ENCODE measurements at regions not wholly inside any gene's neighbourhood (a gene's known extent, or its start where the extent isn't known, plus 50 kb on each side); places are given as distances from the start of the nearest gene placed in this dataset.
A peak's percentile ranks its signal among the peaks of the same experiment; 100 is the strongest.

DNA sequence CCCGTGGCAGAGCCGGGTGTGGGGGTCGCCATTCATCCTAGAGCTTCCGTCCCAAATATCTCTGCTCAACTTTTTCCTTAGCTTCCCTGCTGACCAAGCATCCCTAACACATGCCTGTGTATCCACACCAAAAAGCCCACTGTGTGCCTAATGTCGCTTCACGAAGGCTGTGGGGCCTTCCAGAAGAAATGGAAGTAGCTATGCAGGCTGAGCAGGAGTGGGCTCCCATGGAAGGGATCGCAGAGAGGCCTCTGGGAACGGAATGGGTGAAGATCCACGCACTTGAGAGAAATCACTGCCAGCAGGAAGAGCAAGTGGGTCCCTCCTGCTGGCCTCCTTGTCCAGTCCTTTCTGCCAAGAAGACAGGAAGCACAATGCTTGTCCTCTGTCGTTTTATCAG, 136.0 kb downstream of the SOX1 start:
- no peaks in the 10 kb centered on the region for H3K36me3 ChIP-seq
- WGBS, 2 donors: 64 to 66% methylated on average over 10 of the region's 10 CpGs
- TF ChIP-seq, protein P1, sequence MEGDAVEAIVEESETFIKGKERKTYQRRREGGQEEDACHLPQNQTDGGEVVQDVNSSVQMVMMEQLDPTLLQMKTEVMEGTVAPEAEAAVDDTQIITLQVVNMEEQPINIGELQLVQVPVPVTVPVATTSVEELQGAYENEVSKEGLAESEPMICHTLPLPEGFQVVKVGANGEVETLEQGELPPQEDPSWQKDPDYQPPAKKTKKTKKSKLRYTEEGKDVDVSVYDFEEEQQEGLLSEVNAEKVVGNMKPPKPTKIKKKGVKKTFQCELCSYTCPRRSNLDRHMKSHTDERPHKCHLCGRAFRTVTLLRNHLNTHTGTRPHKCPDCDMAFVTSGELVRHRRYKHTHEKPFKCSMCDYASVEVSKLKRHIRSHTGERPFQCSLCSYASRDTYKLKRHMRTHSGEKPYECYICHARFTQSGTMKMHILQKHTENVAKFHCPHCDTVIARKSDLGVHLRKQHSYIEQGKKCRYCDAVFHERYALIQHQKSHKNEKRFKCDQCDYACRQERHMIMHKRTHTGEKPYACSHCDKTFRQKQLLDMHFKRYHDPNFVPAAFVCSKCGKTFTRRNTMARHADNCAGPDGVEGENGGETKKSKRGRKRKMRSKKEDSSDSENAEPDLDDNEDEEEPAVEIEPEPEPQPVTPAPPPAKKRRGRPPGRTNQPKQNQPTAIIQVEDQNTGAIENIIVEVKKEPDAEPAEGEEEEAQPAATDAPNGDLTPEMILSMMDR (IDR thresholded peaks at IDR 0.05): no peak
- TF ChIP-seq POLR2A (IDR thresholded peaks at IDR 0.05): no peak
- no peak for TF ChIP-seq EP300 (IDR thresholded peaks at IDR 0.05)
- peaks cover 0 to 10% (median 0%) of the 10 kb centered on the region in 4 donors for H3K4me1 ChIP-seq
- DNase-seq (ENCODE audit: low spot score in 2 of 2): no peak
- H3K27ac ChIP-seq: no peak overlapping the region
- peaks cover 0 to 59% of the 10 kb centered on the region in 2 donors for H3K27me3 ChIP-seq
- H3K4me3 ChIP-seq: no peak overlapping the region
- H3K9me3 ChIP-seq: peaks cover 0 to 2% (median 0%) of the 10 kb centered on the region in 4 donors

DNA sequence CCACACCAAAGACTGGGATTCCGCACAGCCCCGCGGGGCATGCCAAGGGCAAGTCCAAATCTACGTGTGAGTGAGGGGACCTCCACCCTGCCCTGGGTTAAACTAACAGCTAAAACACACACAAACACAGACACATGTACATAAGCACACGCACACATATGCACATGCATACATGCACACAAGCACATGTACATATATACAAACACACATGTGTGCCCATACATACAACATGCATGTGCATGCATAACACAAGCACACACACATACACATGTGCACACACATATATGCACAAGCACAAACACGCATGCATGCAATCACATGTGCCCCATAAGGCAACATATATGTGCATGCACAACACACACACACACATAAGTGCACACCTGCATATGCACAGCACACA, 136.7 kb downstream of the SOX1 start:
- 73 to 81% methylated on average over 6 of the region's 6 CpGs for WGBS, 2 donors
- no peaks in the 10 kb centered on the region for H3K9me3 ChIP-seq
- peaks cover 0 to 10% (median 0%) of the 10 kb centered on the region in 4 donors for H3K4me1 ChIP-seq
- H3K27me3 ChIP-seq: peaks cover 0 to 61% of the 10 kb centered on the region in 2 donors
- H3K27ac ChIP-seq: no peak overlapping the region
- no peak for DNase-seq (ENCODE audit: low spot score in 2 of 2)
- H3K36me3 ChIP-seq: no peaks in the 10 kb centered on the region
- no peak overlapping the region for H3K4me3 ChIP-seq
- TF ChIP-seq, protein P1 (IDR thresholded peaks at IDR 0.05): no peak
- no peak for TF ChIP-seq POLR2A (IDR thresholded peaks at IDR 0.05)
- no peak for TF ChIP-seq EP300 (IDR thresholded peaks at IDR 0.05)

DNA sequence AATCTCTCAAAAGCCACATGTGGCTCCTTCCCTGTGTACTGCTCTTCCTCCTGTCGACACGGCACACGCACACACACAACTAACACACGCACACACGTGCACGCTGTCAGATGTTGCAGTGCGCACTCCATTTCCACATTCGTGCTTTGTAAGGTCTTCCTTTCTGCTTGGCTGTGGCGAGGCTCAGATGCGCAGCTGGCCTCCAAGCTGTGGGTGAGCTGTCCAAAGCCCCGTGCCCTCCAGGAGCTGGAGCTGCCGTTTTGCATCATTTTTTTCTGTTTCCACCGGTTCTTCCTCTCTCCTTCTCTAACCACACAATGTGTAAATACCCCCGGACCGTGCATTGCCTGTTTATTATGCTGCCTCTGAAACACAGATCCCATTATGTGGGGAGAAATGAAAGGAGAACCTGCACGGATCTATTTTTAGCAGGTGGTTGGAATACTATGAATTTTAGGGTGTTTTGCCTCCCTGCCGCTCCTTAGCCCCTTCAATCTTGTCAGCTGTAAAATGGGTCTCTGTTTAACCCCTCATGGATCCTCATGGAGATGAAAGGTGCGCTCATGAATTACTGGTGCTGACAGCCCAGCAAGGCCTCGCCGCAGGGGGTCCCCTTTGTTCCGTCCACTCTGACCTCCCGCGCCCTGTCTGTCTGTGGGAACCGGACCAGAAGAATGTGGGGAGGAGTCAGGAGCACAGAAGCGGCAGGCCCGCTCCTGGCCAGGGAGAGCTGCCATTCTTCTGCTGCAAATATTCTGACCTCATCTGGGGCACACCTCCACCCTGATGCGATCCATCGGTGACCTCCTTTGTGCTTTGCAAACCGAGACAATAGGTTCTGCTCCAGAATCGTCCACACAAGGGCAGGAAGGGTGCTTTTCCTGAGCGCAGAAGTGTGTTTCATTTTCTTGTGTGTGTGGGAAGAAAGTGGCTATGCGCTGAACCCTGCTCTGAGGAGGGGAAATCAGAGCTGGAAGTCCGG, 137.7 kb downstream of the SOX1 start:
- no peak overlapping the region for H3K27ac ChIP-seq
- TF ChIP-seq EP300 (IDR thresholded peaks at IDR 0.05) (no peak), POLR2A (IDR thresholded peaks at IDR 0.05) (no peak)
- TF ChIP-seq, protein P1 (IDR thresholded peaks at IDR 0.05): no peak
- 19 to 22% methylated on average over 26 to 33 of the region's 33 CpGs for WGBS, 2 donors

DNA sequence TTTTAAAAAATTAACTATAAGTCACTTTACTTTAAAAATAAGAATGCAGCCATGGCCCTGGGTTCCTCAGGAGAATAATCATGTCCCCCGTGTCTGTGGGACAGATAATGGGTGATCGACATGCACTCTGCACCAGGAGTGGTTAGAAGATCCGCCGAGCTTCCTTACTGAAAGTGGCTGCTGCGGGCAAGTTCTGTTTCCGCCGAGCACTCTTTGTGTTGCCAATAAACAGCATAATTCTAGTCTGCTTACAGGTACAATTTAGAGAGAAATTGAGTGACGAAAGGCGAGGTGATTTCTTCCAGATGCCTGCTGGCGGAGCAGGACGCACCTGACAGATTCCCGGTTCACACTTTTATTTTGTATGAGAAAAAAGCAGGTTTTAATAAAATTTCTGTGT, 139.0 kb downstream of the SOX1 start:
- Histone ChIP-seq H3K9me3 (no peaks in the 10 kb centered on the region), H3K4me1 (peaks cover 0 to 10% (median 0%) of the 10 kb centered on the region in 4 donors), H3K27me3 (peaks cover 0 to 61% of the 10 kb centered on the region in 2 donors), H3K36me3 (no peaks in the 10 kb centered on the region), H3K27ac (no peak overlapping the region), H3K4me3 (no peak overlapping the region)
- DNase-seq (ENCODE audit: low spot score in 2 of 2): no peak
- TF ChIP-seq, protein P1 (IDR thresholded peaks at IDR 0.05): no peak
- TF ChIP-seq EP300 (IDR thresholded peaks at IDR 0.05) (no peak), POLR2A (IDR thresholded peaks at IDR 0.05) (no peak)
- WGBS, 2 donors: 32 to 33% methylated on average over 12 of the region's 12 CpGs

More for the DNA sequence above, 137.7 kb downstream of the SOX1 start:
- Histone ChIP-seq H3K4me1 (peaks cover 0 to 10% (median 0%) of the 10 kb centered on the region in 4 donors), H3K9me3 (no peaks in the 10 kb centered on the region), H3K36me3 (no peaks in the 10 kb centered on the region), H3K4me3 (peak overlapping the region in 1 of 4 donors; percentile 2), H3K27me3 (peaks cover 0 to 61% of the 10 kb centered on the region in 2 donors)
- no peak for DNase-seq (ENCODE audit: low spot score in 2 of 2)

DNA sequence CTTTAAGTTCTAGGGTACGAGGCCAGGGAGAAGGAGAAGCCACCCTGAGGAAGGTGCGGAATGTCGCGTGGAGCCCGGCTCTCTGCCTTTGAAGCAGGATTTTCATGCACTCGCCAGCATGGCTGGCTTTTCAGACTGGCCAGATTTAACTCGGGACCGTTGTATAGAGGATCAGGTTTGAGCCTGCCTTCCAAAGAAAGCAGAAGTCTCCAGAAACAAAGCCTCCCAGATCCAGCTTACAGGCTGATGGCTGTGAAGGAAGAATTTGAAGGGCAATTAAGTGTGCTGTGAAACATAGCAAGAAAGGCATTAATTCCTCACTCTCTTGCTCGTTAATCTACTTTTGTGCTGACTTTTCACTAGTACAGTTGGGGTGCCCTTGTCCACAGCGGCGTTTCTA, 140.2 kb downstream of the SOX1 start:
- peaks cover 0 to 54% of the 10 kb centered on the region in 2 donors for H3K27me3 ChIP-seq
- no peaks in the 10 kb centered on the region for H3K36me3 ChIP-seq
- no peak for DNase-seq (ENCODE audit: low spot score in 2 of 2)
- 42 to 52% methylated on average over 11 of the region's 11 CpGs for WGBS, 2 donors
- no peak overlapping the region for H3K27ac ChIP-seq
- TF ChIP-seq, protein P1 (IDR thresholded peaks at IDR 0.05): no peak
- TF ChIP-seq POLR2A (IDR thresholded peaks at IDR 0.05): no peak
- TF ChIP-seq EP300 (IDR thresholded peaks at IDR 0.05): no peak
- no peaks in the 10 kb centered on the region for H3K9me3 ChIP-seq
- peaks cover 0 to 10% (median 0%) of the 10 kb centered on the region in 4 donors for H3K4me1 ChIP-seq
- no peak overlapping the region for H3K4me3 ChIP-seq
